GM18873 (cell line): ENCODE measurements at regions not wholly inside any gene's neighbourhood (a gene's known extent, or its start where the extent isn't known, plus 50 kb on each side); places are given as distances from the start of the nearest gene placed in this dataset.
"Not testable (repeated sequence)": the region's sequence is repeated elsewhere in the genome, so short reads cannot be mapped to it uniquely, and the experiment has no call there.

ENCODE experiments used
- ATAC-seq: cut with Tn5 transposase; IDR thresholded peaks from one replicate; pipeline ENCODE4 v1.9.1; 2021; ENCODE audit warnings: mild to moderate bottlenecking, moderate library complexity, moderate number of reproducible peaks; ENCODE audit not compliant: unreplicated experiment, low FRiP score

GRCh38 chr10:91000985-91001384 is 80.1 kb upstream of the ANKRD1 start:
- ATAC-seq = no peak

GRCh38 chr10:91002656-91003055 is 81.8 kb upstream of the ANKRD1 start:
- no peak for ATAC-seq

GRCh38 chr10:91003379-91003778 is 82.5 kb upstream of the ANKRD1 start:
- ATAC-seq = not testable (repeated sequence)

GRCh38 chr10:91005276-91005675 is 84.4 kb upstream of the ANKRD1 start:
- not testable (repeated sequence) for ATAC-seq

GRCh38 chr10:91006001-91006751 is 85.3 kb upstream of the ANKRD1 start:
- peak; percentile 34 for ATAC-seq

GRCh38 chr10:91006752-91007346 is 86.0 kb upstream of the ANKRD1 start:
- peak; percentile 93 for ATAC-seq

- ATAC-seq = no peak
Measured at GRCh38 chr10:91007655-91008054, 86.8 kb upstream of the ANKRD1 start.

GRCh38 chr10:91009121-91009520 is 88.2 kb upstream of the ANKRD1 start:
- ATAC-seq = no peak

GRCh38 chr10:91010952-91011351 is 90.1 kb upstream of the ANKRD1 start:
- ATAC-seq = no peak

- no peak for ATAC-seq
Measured at GRCh38 chr10:91012502-91012901, 91.6 kb upstream of the ANKRD1 start.

- no peak for ATAC-seq
Measured at GRCh38 chr10:91013985-91014384, 93.1 kb upstream of the ANKRD1 start.

- ATAC-seq = no peak
Measured at GRCh38 chr10:91017198-91017597, 96.3 kb upstream of the ANKRD1 start.

GRCh38 chr10:91021901-91022300 is 101.0 kb upstream of the ANKRD1 start:
- ATAC-seq = no peak

- no peak for ATAC-seq
Measured at GRCh38 chr10:91022390-91022789, 101.5 kb upstream of the ANKRD1 start.

- ATAC-seq = no peak
Measured at GRCh38 chr10:91022924-91023699, 102.2 kb upstream of the ANKRD1 start.

GRCh38 chr10:91023700-91024398 is 103.0 kb upstream of the ANKRD1 start:
- ATAC-seq = no peak

- no peak for ATAC-seq
Measured at GRCh38 chr10:91024541-91024940, 103.7 kb upstream of the ANKRD1 start.

GRCh38 chr10:91032611-91033206 is 111.8 kb upstream of the ANKRD1 start:
- no peak for ATAC-seq

- no peak for ATAC-seq
Measured at GRCh38 chr10:91033324-91033950, 112.5 kb upstream of the ANKRD1 start.

GRCh38 chr10:91034042-91034441 is 113.2 kb upstream of the ANKRD1 start:
- no peak for ATAC-seq
